ENCODE measurements at regions not wholly inside any gene's neighbourhood (a gene's known extent, or its start where the extent isn't known, plus 50 kb on each side); places are given as distances from the start of the nearest gene placed in this dataset.
"Not testable (repeated sequence)": the region's sequence is repeated elsewhere in the genome, so short reads cannot be mapped to it uniquely, and the experiment has no call there.

DNA sequence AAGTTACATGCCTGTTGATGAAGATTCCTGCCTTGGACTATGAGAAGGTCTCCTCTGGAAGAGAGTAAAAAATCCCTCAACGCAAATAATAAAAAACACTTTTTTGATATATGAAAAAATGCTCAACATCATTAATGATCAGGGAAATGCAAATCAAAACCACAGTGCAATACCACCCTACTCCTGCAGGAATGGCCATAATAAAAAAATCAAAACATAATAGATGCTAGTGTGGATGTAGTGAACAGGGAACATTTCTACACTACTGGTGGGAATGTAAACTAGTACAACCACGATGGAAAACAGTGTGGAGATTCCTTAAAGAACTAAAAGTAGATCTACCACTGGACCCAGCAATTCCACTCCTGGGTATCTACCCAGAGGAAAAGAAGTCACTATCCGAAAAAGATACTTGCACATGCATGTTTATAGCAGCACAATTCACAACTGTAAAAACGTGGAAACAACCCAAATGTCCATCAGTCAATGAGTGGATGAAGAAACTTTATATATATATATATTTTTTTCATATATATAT, 352.1 kb downstream of the SOX9 start:
- not testable (repeated sequence) for DNase-seq (ENCODE audit: low read depth)

DNA sequence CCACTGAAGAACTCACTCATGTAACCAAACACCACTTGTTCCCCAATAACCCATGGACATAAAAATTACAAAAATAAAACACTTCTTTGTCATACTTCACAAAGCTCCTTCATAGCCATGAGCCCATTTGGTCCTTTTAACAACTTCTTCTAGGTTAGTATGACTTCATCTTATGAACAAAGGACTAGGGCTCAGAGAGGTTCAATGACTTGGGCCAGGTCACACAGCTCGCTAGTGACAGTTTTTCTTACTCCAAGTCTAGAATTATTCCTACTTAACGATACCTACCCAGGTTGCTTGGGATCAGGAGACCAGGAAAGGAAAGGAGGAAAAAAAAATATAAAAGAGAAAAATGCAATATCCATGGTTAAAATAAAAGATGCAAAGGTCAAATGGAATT, 353.4 kb downstream of the SOX9 start:
- DNase-seq (ENCODE audit: low read depth): no peak

DNA sequence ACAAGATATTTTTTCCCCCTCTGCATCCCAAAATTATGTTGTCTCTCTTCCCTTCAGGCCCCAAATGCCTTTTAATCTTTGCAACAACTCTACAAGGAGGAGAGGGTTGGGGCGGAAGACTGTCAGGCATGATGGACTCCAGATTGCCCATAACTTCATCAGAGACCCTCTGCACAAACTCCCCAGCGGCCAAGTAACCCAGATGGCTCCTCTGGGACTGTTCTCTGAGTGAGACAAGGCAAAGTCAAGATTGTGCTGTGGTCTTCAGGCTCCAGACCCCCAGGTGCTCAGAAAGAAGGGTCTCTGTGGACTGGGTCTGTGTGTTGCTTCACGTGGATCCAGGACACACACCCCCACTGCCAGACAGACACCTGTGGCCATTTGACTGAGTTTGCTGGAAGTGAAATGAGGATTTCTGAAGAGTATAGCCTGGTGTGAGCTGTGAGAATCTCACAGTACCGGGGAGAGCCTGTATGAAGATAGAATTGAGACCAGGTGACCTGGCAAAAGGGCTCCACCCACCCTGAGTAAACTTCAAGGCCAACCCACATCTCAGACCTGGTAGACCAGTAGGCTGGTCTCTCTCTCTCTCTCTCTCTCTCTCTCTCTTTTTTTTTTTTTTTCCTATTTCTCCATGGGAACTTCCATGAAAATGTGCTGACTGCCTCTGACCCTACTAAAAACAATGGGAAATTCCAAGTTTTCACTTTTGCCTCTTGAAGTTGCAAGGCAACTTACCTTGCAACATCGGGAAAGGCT, 354.1 kb downstream of the SOX9 start:
- no peak for DNase-seq (ENCODE audit: low read depth)

DNA sequence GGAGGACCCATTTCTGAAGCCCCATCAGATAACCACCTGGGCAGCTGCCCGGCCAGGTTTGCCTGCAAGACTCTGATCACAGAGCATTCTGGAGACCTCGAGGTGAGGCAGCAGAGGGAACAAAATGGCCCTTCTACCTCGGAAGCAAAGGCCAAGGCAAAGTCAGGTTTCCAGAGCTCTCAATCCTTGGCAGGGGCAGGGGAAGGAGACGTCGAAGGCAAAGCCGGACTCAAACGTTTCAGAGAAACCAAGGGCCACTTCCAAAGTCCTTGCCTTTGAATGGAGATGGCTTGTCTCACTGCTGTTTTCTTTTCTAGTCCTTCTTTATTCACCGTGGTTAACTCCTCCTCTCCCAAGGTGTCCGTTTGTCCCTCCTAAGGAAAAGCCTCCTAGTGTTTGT, 355.3 kb downstream of the SOX9 start:
- no peak for DNase-seq (ENCODE audit: low read depth)

DNA sequence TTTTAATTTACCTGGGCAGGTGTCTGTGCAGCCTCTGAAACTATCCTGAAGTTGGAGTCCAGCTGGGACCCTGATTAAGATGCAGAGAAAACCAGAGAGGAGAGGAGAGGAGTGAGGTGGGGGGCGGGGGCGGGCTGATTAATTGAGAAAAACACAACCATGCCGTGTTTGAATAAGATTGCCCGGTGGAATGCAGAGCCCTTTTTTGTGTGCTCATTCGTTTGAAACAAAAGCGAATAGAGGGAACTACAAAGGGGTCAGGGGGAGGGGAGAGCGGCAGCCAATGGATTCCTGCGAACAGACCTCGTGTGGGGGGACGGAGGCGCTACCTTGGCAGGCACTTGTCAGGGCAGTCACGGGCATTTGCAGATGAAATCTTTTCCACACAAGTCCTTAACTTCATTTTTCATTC, 355.8 kb downstream of the SOX9 start:
- no peak for DNase-seq (ENCODE audit: low read depth)

DNA sequence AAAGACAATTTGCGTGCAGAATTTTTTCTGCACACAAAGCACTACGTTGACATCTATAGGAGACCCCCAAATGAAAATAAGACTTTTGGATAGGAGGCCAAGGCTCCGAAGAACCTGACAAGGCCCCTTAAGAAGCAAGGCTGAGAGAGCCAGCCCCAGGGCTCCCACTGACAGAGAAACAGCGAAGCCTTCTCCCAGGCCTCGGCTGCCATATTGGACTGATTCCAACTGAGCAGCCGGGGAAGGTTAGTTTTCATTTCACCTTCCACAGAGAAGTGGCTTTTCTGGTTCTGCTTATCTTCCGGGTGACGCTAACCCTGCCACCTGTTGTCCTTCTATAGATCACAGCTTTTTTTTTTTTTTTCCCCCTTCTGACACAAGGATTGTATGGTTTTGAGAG, 356.7 kb downstream of the SOX9 start:
- DNase-seq (ENCODE audit: low read depth): no peak

DNA sequence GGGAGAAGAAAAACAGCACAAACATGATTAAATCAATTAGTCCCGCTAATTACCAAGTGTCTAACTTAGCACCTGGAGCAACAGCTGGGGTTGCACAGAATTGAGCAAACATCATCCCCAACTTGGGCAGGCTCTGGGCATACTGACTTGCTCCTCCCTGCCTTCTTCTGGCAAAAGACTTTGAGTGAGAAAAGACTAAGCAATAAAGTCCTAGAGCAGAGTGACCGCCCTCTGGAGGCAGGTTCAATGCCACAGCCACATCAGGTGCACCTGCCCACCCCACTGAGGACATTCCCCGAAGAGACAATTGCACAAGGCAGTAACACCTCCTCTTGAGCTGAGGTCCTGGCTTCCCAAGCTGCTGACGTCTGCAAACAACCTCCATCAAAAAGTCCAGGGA, 358.3 kb downstream of the SOX9 start:
- DNase-seq (ENCODE audit: low read depth): no peak

DNA sequence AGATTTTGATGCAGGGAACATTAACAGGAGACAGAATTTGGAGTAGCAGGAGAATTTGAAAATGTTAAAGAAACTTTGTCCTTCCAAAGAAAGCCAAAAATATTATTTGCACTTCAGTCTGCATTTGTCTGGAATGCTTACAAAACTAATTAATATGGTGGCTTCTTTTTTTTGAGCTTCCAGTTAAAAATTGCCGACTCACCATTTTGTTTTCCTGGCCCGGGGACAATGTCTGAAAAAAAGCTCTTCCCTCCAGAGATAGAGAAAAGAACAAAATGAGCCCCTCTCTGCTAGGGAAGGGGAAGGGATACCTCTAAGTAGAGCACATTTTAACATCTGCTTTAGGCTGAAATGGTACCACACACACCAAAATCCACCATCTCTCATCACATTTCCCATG, 360.8 kb downstream of the SOX9 start:
- no peak for DNase-seq (ENCODE audit: low read depth)

DNA sequence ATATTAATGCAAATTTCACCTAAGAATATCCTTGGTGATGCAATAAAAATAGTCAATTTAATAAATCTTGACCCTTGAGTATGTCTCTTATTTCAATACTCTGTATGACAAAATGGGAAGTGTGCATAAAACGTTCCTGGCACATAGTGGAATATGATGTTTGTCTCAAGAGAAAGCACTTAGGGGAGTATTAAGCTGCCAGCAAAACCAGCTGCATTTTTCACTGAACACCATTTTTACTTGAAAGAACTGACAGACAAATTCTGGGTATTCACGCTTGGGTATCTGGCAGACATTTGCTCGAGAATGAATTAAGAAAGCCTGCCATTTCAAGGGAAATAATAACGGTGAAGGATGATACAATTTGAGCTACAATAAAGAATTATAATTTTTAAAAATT, 364.8 kb downstream of the SOX9 start:
- no peak for DNase-seq (ENCODE audit: low read depth)

DNA sequence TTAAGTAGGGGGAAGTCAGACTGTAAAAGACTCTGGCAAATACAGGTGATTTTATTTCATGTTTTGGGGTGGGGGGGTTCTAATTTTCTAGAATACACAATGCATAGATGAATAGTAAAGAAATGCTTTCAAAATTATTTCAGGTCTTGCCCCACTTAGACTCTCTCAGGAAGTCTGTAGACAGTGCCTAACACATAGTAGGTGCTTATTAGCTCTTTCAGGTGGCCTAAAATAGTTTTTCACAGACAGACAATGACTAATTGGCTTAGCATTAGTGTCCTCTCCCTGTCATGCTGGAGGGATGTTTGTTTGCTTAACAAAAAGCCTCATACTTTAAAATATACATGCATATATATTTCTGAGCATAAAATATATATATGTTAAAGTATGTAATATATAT, 366.0 kb downstream of the SOX9 start:
- no peak for DNase-seq (ENCODE audit: low read depth)

DNA sequence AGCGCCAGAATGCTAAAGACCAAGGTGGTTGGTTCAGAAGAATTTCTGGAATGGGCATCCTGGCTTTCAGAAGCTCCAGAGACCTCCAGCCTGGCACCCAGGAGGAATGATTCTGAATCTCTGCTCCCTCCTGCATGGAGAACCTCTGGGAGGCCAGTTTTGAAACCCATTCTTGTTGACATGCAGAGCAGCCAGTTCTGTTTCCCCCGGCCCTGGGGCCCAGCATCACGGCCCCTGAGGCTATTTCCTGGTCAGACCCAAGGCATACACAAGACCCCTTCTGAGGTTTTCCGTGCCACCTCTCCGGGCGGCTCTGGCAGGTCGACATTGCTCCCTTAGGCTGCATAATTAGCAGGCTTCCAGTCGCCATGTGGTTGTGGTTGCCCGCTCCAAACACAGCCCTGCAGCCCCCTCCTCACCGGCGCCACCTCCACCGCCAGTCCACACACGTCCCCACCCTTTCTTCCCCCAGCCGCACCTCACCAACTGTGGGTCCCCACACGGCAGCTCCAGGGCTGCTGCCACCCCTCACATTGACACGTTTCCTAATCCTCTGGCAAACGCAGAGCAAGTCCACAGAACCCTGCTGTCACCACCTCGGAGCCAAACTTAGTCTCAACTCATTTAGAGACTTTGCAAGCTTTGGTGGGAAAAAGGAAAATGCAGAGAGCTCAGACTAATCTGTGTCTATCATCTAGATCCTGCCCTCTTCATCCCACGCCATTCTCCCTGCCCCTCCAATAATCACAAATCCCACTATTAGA, 367.1 kb downstream of the SOX9 start:
- no peak for DNase-seq (ENCODE audit: low read depth)

DNA sequence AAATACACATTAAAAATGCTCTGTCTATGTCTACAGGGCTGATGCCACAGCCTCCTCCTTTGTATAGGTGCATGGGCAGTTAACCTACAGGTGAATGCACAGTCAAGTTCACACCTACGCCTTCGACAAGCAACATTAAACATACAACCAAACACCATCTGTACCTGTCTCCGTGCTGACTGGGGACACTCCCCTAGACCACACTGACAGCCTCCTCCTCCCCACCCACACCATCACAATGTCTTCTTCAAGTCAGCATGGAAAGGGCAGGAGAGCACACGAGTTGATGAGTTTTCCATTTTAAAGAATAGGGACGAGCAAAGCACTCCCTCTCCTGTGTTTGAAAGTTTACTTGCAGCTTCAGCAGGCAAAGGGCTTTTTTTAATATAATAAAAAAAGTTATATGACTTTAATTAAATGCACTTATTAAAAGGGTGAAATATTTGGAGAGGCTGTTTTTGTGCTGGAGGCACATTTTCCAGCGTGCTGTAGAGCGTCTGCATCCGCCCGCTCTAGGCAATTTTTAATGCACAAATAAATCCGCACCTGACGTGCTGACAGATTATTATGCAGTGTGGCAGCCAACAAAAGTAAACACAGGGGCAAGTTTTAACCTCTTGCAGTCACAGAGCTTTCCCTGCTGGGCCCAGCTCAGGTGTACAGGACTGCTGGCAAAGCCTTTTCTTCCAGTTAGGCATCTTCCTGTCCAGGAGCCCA, 367.9 kb downstream of the SOX9 start:
- no peak for DNase-seq (ENCODE audit: low read depth)

DNA sequence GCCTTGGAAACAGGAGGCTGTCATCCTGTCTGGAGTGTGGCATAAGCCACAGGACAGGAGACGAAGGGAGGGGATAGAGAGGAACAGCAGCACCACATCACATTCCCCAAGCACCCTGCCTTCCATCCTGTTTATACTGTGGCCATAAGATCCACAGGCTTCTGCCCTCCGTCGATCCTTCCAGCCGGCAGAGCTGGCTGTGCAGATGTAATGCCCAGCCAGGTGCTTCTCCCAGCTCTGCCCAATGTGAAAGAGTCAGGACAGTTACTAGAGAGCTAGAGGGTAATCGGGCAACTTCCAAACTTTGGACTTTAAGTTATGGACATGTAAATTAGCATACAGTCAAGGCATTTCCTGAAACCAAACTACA, 368.4 kb downstream of the SOX9 start:
- DNase-seq (ENCODE audit: low read depth): no peak

DNA sequence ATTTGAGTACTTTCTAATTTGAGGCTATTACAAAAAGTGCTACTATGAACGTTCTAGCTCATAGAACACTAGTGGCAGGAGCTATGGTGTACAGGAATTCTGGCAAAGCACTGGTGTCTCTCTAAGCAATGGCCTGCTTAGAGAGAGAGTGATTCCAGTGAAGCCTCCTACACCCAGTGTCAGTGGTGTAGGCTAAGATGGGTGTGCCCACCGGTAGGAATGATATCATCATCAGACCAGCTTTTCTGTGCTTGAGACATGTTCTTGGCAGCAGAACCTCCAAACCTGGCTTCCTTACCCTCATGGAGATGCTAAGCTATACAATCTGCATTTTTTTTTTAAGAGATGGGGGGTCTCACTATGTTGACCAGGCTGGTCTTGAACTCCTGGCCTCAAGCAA, 370.3 kb downstream of the SOX9 start:
- no peak for DNase-seq (ENCODE audit: low read depth)

DNA sequence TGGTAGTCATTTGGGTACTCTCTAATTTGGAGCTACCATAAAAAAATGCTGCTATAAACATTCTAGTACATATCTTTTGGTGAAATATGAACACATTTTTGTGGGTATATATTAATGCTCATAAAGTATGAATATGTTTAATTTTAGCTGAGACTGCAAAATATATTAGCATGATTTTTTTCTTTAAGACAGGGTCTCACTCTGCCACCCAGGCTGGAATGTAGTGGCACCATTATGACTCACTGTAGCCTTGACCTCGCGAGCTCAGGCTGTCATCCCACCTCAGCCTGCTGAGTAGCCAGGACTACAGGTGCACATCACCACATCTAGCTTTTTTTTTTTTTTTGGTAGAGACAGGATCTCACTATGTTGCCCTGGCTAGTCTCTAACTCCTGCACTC, 371.7 kb downstream of the SOX9 start:
- no peak for DNase-seq (ENCODE audit: low read depth)

DNA sequence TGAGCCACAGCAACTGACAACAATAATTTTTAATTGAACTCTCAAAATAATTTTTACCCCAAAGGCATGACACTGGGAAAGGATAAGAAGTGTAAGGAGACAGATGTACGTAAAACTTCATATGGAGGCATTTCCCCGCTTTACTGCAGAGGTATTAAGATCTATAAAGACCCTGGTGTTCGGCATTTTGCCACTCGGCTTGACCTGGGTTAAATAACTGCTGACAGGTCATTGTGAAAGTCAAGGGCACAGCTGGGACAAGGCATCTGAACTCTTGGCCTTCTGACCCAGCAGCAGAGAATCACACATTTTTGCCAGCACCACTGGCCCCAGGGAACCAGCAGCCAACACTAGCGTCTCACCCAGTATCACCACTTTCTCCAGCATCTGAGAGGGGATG, 372.1 kb downstream of the SOX9 start:
- DNase-seq (ENCODE audit: low read depth): no peak

DNA sequence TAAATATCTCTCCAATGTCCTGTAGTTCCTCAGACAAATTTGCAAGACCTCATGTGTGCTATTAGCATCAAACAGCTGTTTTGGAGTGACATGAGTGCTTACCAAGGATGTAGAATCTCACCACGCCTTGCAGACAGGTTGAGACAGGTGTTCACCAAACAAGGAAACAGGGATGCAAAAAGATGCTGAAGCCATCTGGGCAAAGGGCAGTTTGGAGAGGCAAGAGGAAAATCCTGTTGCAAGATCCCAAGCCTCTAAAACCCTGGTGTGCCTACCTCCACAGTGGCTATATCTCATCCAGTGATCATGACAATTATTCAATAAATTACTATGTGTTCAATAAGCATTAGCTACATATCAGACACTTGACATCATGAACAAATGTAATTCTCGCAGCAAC, 373.7 kb downstream of the SOX9 start:
- DNase-seq (ENCODE audit: low read depth): no peak

DNA sequence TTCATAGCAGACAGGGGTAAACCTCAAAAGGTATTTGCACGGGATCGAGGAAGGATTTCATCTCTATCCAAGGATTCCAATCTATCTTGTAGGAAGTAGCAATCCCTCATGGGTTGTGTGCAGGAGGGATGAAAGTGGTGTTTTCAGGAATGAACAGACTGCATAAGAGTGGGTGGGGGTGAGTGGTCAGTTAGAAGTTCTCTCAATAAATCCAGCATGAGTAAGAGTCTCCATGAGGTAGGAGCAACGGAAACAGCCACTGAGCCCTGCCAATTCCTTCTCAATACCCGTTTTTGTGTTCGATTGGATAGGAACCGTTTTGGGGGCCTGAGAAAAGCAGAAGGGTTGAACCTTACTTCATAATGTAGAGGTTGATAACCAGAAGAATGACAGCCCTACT, 375.6 kb downstream of the SOX9 start:
- no peak for DNase-seq (ENCODE audit: low read depth)

DNA sequence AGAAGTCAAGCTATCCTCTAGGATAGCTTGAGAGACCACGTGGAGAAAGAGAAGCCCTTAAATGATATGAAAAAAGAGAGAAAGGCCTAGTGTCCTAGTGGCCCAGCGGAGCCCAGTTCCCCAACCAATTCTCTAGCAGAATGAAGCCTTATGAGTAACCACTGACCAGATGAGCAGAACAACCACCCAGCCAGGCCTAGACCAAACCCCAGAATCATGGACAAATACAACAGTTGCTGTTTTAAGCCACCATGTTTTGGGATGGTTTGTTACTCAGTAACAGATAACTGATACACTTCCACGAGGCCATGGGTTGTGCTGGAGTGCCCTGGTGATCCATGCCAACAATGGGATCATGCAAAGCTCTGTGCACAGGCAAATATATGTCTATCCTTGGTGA, 377.1 kb downstream of the SOX9 start:
- no peak for DNase-seq (ENCODE audit: low read depth)

DNA sequence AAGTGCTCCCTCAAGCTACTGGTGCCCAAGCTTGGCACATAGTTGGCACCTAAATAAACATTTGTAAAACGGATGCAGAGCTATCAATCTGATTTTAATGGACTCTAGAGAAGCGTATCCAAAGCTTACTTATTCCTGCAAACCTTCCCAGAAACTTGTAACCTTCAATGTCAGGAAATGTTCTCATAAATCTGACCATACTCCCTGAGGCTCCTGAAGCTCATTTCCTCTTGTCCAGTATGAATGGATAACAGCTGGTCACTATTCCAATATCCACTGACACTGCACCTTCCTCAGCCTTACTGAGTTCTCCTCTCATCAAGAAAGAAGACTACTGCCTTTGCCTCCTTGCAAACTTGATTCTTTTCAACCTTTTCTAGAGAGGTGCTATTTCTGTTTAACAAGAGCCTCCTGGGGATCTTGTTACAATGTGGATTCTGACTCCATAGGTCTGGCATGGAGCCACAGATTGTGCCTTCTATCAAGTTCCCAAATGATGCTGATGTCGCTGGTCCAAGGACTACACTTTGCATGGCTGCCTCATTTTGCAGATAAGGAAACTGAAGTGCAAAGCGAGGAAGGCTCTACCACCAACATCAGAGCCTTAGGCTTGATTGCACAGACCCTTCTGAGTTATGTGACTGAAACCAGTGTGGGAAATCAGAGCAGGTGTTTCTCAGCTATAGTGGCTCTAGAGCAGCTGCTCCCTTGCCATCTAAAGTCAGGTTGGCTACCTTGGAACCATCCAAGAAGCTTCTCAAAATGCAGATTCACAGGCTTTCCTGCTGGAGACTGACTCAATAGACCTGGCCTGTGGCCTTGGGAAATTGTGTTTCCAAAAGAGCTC, 377.8 kb downstream of the SOX9 start:
- DNase-seq (ENCODE audit: low read depth): no peak

DNA sequence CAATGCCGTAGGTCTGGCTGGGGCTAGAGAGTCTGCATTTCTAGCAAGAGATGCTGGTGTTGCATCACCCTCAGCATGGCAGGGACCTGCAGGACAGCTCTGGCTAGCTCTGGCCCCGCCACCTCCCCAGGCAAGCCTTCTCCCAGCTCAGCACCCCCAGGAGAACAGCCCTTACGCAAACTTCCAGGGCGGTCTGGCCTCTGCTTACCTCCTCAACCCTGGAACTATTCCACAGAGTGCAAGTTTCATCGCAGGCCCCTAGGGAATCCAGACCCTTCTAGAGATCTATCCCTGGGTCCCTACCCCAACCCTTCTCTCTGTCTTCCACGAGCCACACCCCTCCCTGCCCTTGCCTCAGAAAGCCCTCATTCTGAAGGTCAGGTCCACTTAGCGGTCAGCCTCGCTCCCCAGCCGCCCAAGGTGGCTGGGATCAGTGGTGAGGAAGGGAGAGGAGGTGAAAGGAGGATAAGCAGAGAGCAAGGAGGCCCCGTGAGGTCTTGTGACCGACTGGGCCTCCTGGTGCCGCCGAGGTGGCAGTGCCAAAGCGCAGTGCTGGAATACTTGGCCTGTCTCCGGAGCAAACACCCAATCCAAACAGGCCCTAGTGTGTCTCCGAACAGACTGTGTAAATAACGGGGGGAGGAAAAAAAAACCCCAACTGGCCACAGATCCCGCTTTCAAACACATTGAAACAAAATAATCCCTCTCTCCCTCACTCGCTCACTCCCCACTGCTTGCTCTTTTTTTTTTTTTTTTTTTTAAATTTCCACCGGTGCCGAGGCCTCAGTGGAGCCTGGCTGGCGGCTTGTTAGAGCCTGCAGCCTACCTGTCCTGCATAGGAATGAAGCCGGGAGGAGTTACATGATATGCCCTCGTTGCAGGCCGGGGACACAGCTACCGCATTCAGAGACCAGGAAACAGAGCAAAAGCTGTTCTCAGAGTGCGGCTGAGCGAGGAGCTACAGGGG, 380.9 kb downstream of the SOX9 start:
- DNase-seq (ENCODE audit: low read depth): no peak

Data from stimulated activated CD8-positive, alpha-beta memory T cell treated with anti-CD3 and anti-CD28 coated beads, Interleukin-12 subunit alpha, Interleukin-12 subunit beta, amount 100 ng/mL, for 1 hour (primary cell).